ENCODE measurements at regions not wholly inside any gene's neighbourhood (a gene's known extent, or its start where the extent isn't known, plus 50 kb on each side); places are given as distances from the start of the nearest gene placed in this dataset.

GRCh38 chrX:80139564-80139963 is 125.0 kb downstream of the TBX22 start:
- no peak for TF ChIP-seq POLR2A (IDR thresholded peaks at IDR 0.05)
- no peak for TF ChIP-seq CTCF (IDR thresholded peaks at IDR 0.05)
- no peak for TF ChIP-seq EP300 (IDR thresholded peaks at IDR 0.05)
- no peak for TF ChIP-seq POLR2AphosphoS5 (IDR thresholded peaks at IDR 0.05)

Data from sigmoid colon (tissue), 4 donors.